HEK293T (cell line): ENCODE measurements at regions not wholly inside any gene's neighbourhood (a gene's known extent, or its start where the extent isn't known, plus 50 kb on each side); places are given as distances from the start of the nearest gene placed in this dataset.

Experiments used
- CTCF ChIA-PET: fragments of 350-600 bp; formaldehyde crosslinking; extraction: SDS; loops from one replicate; lab custom pipeline; 2021; ENCODE audit warnings: antibody characterized with exemption, inconsistent platforms; lab: Yijun Ruan, JAX
- POLR2A ChIA-PET: fragments of 350-600 bp; formaldehyde crosslinking; extraction: SDS; loops from one replicate; lab custom pipeline; 2020; ENCODE audit warnings: antibody characterized with exemption, inconsistent platforms; lab: Yijun Ruan, JAX
- DNase-seq: peaks from one replicate; pipeline ENCODE4 v3.0.0; 2012; ENCODE audit warnings: mixed read lengths; ENCODE audit errors: extremely low spot score
- ARNT ChIP-seq: fragments of 450-650 bp; IDR thresholded peaks from 2 replicates; pipeline ENCODE4 v1.6.1; 2017; ENCODE audit warnings: mild to moderate bottlenecking
- BHLHE40 ChIP-seq: fragments of 450-650 bp; IDR thresholded peaks from 2 replicates; pipeline ENCODE4 v1.6.1; 2016; ENCODE audit warnings: mild to moderate bottlenecking, moderate library complexity, borderline replicate concordance
- CTBP1 ChIP-seq: fragments of 450-650 bp; IDR thresholded peaks from 2 replicates; pipeline ENCODE4 v1.6.1; 2016; ENCODE audit warnings: borderline replicate concordance
- ELF4 ChIP-seq: fragments of 450-650 bp; IDR thresholded peaks from 2 replicates; pipeline ENCODE4 v1.6.1; 2017; ENCODE audit warnings: antibody characterized with exemption
- FOXA1 ChIP-seq: fragments of 450-650 bp; IDR thresholded peaks from 2 replicates; pipeline ENCODE4 v1.6.1; 2016; ENCODE audit warnings: mild to moderate bottlenecking
- FOXK2 ChIP-seq: fragments of 450-650 bp; IDR thresholded peaks from 2 replicates; pipeline ENCODE4 v1.6.1; 2016; ENCODE audit warnings: mild to moderate bottlenecking
- FOXM1 ChIP-seq: fragments of 450-650 bp; IDR thresholded peaks from 2 replicates; pipeline ENCODE4 v1.6.1; 2017; ENCODE audit warnings: mild to moderate bottlenecking, borderline replicate concordance
- HDGF ChIP-seq: fragments of 450-650 bp; IDR thresholded peaks from 2 replicates; pipeline ENCODE4 v1.6.1; 2017; ENCODE audit warnings: antibody characterized with exemption, borderline replicate concordance
- L3MBTL2 ChIP-seq: fragments of 450-650 bp; conservative IDR thresholded peaks from 2 replicates; pipeline ENCODE4 v1.6.1; 2016; ENCODE audit warnings: mild to moderate bottlenecking
- LEF1 ChIP-seq: fragments of 450-650 bp; IDR thresholded peaks from 2 replicates; pipeline ENCODE4 v1.6.1; 2017; ENCODE audit warnings: mild to moderate bottlenecking, borderline replicate concordance
- NFRKB ChIP-seq: fragments of 450-650 bp; IDR thresholded peaks from 2 replicates; pipeline ENCODE4 v1.6.1; 2016; ENCODE audit warnings: mild to moderate bottlenecking, moderate library complexity
- SP1 ChIP-seq: fragments of 450-650 bp; IDR thresholded peaks from 2 replicates; pipeline ENCODE4 v1.6.1; 2017
- SUZ12 ChIP-seq: fragments of 450-650 bp; IDR thresholded peaks from 2 replicates; pipeline ENCODE4 v1.6.1; 2016; ENCODE audit warnings: mild to moderate bottlenecking
- TARDBP ChIP-seq: fragments of 450-650 bp; IDR thresholded peaks from 2 replicates; pipeline ENCODE4 v1.6.1; 2016
- ZNF384 ChIP-seq: fragments of 450-650 bp; IDR thresholded peaks from 2 replicates; pipeline ENCODE4 v1.6.1; 2016
- TF ChIP-seq, protein P1 (sequence below): fragments of 450-650 bp; IDR thresholded peaks from 2 replicates; pipeline ENCODE4 v1.6.1; 2016

- ChIA-PET POLR2A (no interaction called here), CTCF (no interaction called here)
- no peak for DNase-seq
- TF ChIP-seq SUZ12, result no peak
- no peak for TF ChIP-seq LEF1
- no peak for TF ChIP-seq ELF4
- TF ChIP-seq ARNT, result no peak
- TF ChIP-seq SP1, result no peak
- no peak for TF ChIP-seq FOXK2
Measured at GRCh38 chr13:73924607-73925006, 209.6 kb downstream of the KLF12 start.

GRCh38 chr13:73922493-73923393 is 211.5 kb downstream of the KLF12 start:
- ChIA-PET CTCF (no interaction called here), POLR2A (no interaction called here)
- TF ChIP-seq ARNT, result no peak
- TF ChIP-seq ZNF384, result no peak
- TF ChIP-seq L3MBTL2, result no peak
- no peak for DNase-seq

- TF ChIP-seq, protein P1, sequence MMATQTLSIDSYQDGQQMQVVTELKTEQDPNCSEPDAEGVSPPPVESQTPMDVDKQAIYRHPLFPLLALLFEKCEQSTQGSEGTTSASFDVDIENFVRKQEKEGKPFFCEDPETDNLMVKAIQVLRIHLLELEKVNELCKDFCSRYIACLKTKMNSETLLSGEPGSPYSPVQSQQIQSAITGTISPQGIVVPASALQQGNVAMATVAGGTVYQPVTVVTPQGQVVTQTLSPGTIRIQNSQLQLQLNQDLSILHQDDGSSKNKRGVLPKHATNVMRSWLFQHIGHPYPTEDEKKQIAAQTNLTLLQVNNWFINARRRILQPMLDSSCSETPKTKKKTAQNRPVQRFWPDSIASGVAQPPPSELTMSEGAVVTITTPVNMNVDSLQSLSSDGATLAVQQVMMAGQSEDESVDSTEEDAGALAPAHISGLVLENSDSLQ, result no peak
- no peak for TF ChIP-seq LEF1
- TF ChIP-seq SUZ12, result no peak
- TF ChIP-seq ELF4, result no peak
- TF ChIP-seq NFRKB, result no peak
- TF ChIP-seq ZNF384, result no peak
- ChIA-PET POLR2A (no interaction called here), CTCF (no interaction called here)
- DNase-seq, result no peak
Measured at GRCh38 chr13:73918691-73919090, 215.5 kb downstream of the KLF12 start.

GRCh38 chr13:73913751-73914518 is 220.3 kb downstream of the KLF12 start:
- ChIA-PET POLR2A (no interaction called here), CTCF (interaction anchor here (0.6 to 1.3 kb wide), 2 partner anchors 15 to 78 kb away, joined by 3 read pairs; no protein-coding TSS in a partner anchor)
- no peak for TF ChIP-seq HDGF
- no peak for TF ChIP-seq LEF1
- TF ChIP-seq ZNF384, result no peak
- TF ChIP-seq L3MBTL2, result no peak
- DNase-seq, result no peak

DNA sequence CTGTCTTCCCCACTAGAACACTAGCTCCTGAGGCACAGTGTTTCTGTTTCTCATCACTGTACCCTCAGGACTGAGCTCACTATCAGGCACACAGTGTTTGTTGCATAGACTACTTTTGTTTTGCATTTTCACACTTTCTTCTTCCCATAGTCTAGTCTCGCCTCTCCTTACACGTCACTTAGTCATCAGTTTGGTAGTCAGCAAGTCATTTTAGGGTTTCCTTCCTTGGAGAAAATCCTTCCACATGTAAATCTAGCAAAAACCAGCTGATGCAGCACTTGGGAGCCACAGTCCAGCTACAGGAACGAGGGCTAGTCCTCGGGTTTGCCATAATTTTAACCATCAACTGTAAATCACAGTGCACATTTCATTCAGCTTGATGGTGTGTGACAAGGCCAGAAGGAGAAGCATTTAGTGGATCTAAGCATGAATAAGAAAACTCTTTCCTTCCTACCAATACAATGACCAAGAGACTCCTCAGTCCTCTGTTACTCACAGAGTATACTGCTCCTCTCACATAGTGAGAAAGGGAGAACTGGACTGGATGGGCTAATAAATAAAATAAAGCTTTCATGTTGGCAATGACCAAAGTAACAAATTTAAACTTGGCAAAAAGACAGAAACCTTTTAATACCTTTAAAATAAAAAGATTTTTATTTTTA is 221.0 kb downstream of the KLF12 start:
- ChIA-PET POLR2A (no interaction called here), CTCF (interaction anchor here (0.6 to 1.3 kb wide), 2 partner anchors 14 to 77 kb away, joined by 3 read pairs; no protein-coding TSS in a partner anchor)
- TF ChIP-seq BHLHE40 (no peak), L3MBTL2 (no peak), SUZ12 (no peak), ZNF384 (no peak), FOXM1 (no peak), CTBP1 (no peak), FOXA1 (no peak), FOXK2 (no peak), SP1 (no peak), ARNT (no peak), HDGF (no peak), ELF4 (no peak), NFRKB (no peak)
- TF ChIP-seq, protein P1, result no peak
- DNase-seq, result no peak

GRCh38 chr13:73911361-73911760 is 222.8 kb downstream of the KLF12 start:
- no peak for TF ChIP-seq L3MBTL2
- no peak for TF ChIP-seq HDGF
- no peak for TF ChIP-seq ELF4
- no peak for TF ChIP-seq SUZ12
- TF ChIP-seq CTBP1, result no peak
- TF ChIP-seq FOXA1, result no peak
- no peak for TF ChIP-seq SP1
- TF ChIP-seq TARDBP, result no peak
- no peak for TF ChIP-seq LEF1
- no peak for TF ChIP-seq ARNT
- TF ChIP-seq BHLHE40, result no peak
- TF ChIP-seq NFRKB, result no peak
- no peak for TF ChIP-seq FOXK2
- TF ChIP-seq, protein P1, result no peak
- TF ChIP-seq FOXM1, result no peak
- TF ChIP-seq ZNF384, result no peak
- DNase-seq, result no peak
- ChIA-PET CTCF (no interaction called here), POLR2A (interaction anchor here (0.6 kb wide), 1 partner anchor 844 kb away, joined by 3 read pairs; no protein-coding TSS in a partner anchor)
